ENCODE measurements at regions not wholly inside any gene's neighbourhood (a gene's known extent, or its start where the extent isn't known, plus 50 kb on each side); places are given as distances from the start of the nearest gene placed in this dataset.

DNA sequence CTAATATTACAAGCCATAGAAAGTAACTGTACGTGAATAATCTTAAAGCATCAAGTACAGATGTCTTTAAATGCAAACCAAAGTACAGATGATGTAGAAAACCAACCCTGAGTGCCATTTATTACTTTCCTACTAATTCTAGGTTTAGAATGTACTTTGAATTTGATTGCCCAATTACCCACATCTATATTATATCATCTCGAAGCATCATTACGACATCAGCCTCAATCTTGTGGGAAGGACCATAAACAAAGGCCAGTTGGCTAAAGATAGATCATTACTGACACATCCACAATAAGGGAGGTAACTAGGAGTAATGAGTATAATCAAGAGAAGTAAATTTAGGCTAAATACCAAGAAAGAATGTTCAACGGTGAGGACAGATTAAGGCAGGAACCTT is 478.9 kb downstream of the BCAT1 start:
- TF ChIP-seq, protein P1, sequence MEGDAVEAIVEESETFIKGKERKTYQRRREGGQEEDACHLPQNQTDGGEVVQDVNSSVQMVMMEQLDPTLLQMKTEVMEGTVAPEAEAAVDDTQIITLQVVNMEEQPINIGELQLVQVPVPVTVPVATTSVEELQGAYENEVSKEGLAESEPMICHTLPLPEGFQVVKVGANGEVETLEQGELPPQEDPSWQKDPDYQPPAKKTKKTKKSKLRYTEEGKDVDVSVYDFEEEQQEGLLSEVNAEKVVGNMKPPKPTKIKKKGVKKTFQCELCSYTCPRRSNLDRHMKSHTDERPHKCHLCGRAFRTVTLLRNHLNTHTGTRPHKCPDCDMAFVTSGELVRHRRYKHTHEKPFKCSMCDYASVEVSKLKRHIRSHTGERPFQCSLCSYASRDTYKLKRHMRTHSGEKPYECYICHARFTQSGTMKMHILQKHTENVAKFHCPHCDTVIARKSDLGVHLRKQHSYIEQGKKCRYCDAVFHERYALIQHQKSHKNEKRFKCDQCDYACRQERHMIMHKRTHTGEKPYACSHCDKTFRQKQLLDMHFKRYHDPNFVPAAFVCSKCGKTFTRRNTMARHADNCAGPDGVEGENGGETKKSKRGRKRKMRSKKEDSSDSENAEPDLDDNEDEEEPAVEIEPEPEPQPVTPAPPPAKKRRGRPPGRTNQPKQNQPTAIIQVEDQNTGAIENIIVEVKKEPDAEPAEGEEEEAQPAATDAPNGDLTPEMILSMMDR (conservative IDR thresholded peaks at IDR 0.05; ENCODE audit: low read depth, low read length), result no peak
- TF ChIP-seq EZH2 (IDR thresholded peaks at IDR 0.05; ENCODE audit: low read length, unreplicated experiment) (no peak), EZH2phosphoT487 (IDR thresholded peaks at IDR 0.05; ENCODE audit: borderline replicate concordance, low read length) (no peak)

All from PC-3 (cell line).